Osteocyte (in vitro differentiated cells): ENCODE measurements at regions not wholly inside any gene's neighbourhood (a gene's known extent, or its start where the extent isn't known, plus 50 kb on each side); places are given as distances from the start of the nearest gene placed in this dataset.

ENCODE experiments used
- DNase-seq: peaks from one replicate; pipeline ENCODE4 v3.0.0; 2021; ENCODE audit warnings: mixed read lengths; ENCODE audit not compliant: unreplicated experiment; ENCODE audit errors: extremely low spot score
- H3K27ac Mint-ChIP-seq: one replicate; pipeline ENCODE4 v1.8.0; 2021; ENCODE audit warnings: mild to moderate bottlenecking, mixed read lengths; ENCODE audit not compliant: unreplicated experiment
- H3K27me3 Mint-ChIP-seq: one replicate; pipeline ENCODE4 v1.8.0; 2021; ENCODE audit warnings: mixed read lengths; ENCODE audit not compliant: unreplicated experiment
- H3K36me3 Mint-ChIP-seq: one replicate; pipeline ENCODE4 v1.8.0; 2021; ENCODE audit warnings: mixed read lengths; ENCODE audit not compliant: unreplicated experiment
- H3K4me1 Mint-ChIP-seq: one replicate; pipeline ENCODE4 v1.8.0; 2021; ENCODE audit warnings: mixed read lengths; ENCODE audit not compliant: unreplicated experiment
- H3K4me3 Mint-ChIP-seq: one replicate; pipeline ENCODE4 v1.8.0; 2021; ENCODE audit warnings: mild to moderate bottlenecking, moderate library complexity, mixed read lengths; ENCODE audit not compliant: unreplicated experiment
- H3K9me3 Mint-ChIP-seq: one replicate; pipeline ENCODE4 v1.8.0; 2021; ENCODE audit warnings: mixed read lengths; ENCODE audit not compliant: unreplicated experiment
- TF ChIP-seq, protein P1 (sequence below): fragments of 200-600 bp; sonication (generic); IDR thresholded peaks from 2 replicates; pipeline ENCODE4 v1.5.0; 2021; ENCODE audit warnings: antibody characterized with exemption, mild to moderate bottlenecking, moderate library complexity

DNA sequence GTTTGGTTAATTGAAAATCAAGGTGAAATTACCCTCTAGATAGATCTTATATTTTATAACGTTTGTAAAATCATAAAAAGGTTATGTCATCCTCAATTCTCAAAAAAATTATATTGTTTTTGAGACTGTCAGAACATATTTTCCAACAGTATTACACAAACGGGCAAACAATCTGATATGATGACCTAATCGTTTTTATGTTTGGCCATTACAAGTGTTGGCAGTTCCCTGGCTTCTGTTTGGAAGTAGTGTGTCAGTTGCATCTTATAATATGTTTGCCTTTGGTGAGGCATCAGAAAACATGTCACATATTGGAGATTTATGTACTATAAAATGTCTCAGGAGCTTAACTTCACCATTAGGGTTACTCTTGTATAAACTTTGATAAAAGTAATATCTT lies 308.1 kb upstream of the EPHA7 start:
- Mint-ChIP-seq H3K9me3 (no peaks in the 10 kb centered on the region), H3K4me1 (peaks cover 20% of the 10 kb centered on the region), H3K27me3 (no peaks in the 10 kb centered on the region), H3K36me3 (peaks cover 9% of the 10 kb centered on the region), H3K27ac (no peak overlapping the region), H3K4me3 (no peak overlapping the region)
- TF ChIP-seq, protein P1, sequence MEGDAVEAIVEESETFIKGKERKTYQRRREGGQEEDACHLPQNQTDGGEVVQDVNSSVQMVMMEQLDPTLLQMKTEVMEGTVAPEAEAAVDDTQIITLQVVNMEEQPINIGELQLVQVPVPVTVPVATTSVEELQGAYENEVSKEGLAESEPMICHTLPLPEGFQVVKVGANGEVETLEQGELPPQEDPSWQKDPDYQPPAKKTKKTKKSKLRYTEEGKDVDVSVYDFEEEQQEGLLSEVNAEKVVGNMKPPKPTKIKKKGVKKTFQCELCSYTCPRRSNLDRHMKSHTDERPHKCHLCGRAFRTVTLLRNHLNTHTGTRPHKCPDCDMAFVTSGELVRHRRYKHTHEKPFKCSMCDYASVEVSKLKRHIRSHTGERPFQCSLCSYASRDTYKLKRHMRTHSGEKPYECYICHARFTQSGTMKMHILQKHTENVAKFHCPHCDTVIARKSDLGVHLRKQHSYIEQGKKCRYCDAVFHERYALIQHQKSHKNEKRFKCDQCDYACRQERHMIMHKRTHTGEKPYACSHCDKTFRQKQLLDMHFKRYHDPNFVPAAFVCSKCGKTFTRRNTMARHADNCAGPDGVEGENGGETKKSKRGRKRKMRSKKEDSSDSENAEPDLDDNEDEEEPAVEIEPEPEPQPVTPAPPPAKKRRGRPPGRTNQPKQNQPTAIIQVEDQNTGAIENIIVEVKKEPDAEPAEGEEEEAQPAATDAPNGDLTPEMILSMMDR, result no peak
- no peak for DNase-seq

DNA sequence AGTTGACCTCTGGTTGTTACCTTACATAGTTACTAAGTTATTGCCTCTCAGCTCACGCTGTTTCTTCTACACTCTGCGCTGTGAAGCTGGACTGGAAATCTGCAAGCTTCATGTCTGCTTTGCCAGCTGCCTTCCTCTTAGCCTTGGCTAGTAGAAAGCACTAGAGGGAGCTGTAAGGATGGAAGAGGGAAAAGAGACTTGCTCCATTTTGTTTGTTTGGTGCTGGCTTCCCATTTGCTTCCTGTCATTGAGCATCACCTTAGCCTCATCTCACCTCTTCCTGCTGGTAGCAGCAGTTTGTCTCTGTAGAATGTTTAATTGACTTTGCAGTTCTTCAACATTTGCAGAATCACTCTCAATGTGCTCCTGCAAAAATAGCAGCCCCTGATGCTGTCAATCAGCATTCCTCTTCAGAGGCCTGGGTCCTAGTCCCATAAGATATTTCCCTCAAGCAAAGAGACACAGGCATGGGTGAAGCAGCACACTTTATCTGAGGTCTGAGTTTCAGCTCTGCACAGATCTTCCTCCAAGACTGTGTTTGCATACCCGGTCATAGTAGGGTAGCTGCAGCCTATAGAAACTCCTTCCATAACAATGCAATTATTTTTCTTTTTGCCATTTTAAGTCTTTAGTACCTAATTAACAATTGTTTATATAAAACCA lies 302.2 kb upstream of the EPHA7 start:
- H3K27me3 Mint-ChIP-seq, result no peaks in the 10 kb centered on the region
- H3K9me3 Mint-ChIP-seq, result peaks cover 19% of the 10 kb centered on the region
- no peak for DNase-seq

DNA sequence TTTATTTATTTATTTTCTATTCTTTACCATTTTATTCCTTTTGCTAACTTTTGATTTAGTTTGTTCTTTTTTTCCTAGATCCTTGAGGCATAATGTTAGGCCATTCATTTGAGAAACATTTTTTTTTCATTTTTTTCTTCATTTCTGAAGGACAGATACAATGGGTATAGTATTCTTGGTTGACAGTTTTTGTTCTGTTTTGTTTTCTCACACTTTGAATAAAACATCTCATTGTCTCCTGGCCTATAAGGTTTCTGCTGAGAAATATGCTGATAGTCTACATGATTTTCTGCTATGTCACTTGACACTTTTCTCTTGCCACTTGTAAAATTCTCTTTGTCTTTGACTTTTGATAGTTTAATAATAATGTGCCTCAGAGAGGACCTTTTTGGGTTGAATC lies 294.6 kb upstream of the EPHA7 start:
- Mint-ChIP-seq H3K27me3 (no peaks in the 10 kb centered on the region), H3K27ac (no peak overlapping the region), H3K36me3 (peaks cover 28% of the 10 kb centered on the region), H3K4me1 (no peaks in the 10 kb centered on the region), H3K9me3 (peaks cover 39% of the 10 kb centered on the region), H3K4me3 (no peak overlapping the region)
- TF ChIP-seq, protein P1, result no peak
- DNase-seq, result no peak

More for the DNA sequence above, 302.2 kb upstream of the EPHA7 start:
- TF ChIP-seq, protein P1, result peak; percentile 60
- peaks cover 34% of the 10 kb centered on the region for H3K36me3 Mint-ChIP-seq
- H3K27ac Mint-ChIP-seq, result no peak overlapping the region
- H3K4me3 Mint-ChIP-seq, result no peak overlapping the region
- peaks cover 23% of the 10 kb centered on the region for H3K4me1 Mint-ChIP-seq

DNA sequence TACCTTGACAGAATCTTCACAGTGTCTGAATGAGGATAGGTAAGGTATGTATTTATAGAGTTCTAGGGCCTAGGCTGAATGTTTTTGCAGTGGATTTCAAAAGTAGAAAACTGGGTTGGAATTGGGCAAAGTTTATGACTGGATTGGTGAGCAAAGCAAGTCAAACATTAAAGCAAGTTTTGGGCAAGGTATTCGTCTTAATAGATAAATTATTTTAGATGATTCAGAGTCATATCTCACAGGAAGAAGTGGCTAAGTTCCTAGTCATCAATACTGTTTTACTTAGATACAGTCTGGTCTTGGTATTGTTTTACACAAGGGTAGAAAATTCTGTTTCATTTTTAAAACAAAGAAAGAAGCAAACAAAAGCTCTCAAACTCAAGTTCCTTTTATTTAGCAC lies 284.1 kb upstream of the EPHA7 start:
- Mint-ChIP-seq H3K27me3 (no peaks in the 10 kb centered on the region), H3K4me3 (no peak overlapping the region), H3K4me1 (no peaks in the 10 kb centered on the region), H3K27ac (no peak overlapping the region), H3K36me3 (peaks cover 19% of the 10 kb centered on the region), H3K9me3 (peaks cover 19% of the 10 kb centered on the region)
- DNase-seq, result no peak
- TF ChIP-seq, protein P1, result no peak

DNA sequence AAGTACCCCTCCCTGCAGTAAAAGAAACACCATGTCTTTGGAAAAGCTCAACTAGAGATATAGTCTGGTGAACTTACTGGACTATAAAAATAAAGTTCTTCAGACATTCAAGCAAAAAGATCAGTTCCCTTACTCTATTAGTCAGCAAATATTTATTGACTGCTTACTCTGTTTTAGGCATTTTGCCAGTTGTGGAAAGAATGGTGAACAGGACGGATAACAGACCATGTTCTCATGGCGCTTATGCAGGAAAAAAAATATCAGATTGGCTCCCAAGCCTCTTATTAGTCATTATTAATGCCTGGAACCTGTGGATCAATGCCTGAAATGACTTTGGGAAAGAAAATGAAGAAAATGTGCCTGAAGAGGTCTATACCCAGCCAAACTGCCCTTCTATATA lies 282.2 kb upstream of the EPHA7 start:
- Mint-ChIP-seq H3K27me3 (no peaks in the 10 kb centered on the region), H3K4me1 (no peaks in the 10 kb centered on the region), H3K36me3 (peaks cover 11% of the 10 kb centered on the region), H3K9me3 (peaks cover 6% of the 10 kb centered on the region), H3K27ac (no peak overlapping the region), H3K4me3 (no peak overlapping the region)
- TF ChIP-seq, protein P1, result no peak
- DNase-seq, result no peak
